ENCODE measurements at regions not wholly inside any gene's neighbourhood (a gene's known extent, or its start where the extent isn't known, plus 50 kb on each side); places are given as distances from the start of the nearest gene placed in this dataset.

DNA sequence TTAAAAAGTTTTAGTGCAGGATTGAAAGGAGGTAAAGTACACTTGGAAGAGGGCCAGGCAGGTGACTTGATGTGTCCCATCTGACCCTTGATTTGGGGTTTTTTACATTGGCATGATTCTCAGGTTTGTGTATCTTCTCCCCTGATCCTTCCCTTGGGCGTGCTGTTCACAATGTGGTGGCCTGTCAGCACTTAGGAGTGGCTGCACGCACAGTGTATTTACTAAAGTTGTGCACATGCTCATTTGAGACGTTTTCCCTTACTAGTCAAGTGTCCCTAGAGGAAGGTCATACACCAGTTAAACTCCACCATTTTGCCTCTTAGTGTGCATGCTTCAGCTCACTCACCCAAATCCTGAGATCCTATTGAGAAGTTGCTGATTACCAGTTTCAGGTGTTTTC lies 145.7 kb upstream of the PLEKHA5 start:
- no peak for DNase-seq (ENCODE audit: extremely low read depth, insufficient read length)
- H3K27me3 ChIP-seq (replicated peaks; ENCODE audit: control insufficient read depth, insufficient read depth, low read length): no peaks in the 10 kb centered on the region
- TF ChIP-seq, protein P1, sequence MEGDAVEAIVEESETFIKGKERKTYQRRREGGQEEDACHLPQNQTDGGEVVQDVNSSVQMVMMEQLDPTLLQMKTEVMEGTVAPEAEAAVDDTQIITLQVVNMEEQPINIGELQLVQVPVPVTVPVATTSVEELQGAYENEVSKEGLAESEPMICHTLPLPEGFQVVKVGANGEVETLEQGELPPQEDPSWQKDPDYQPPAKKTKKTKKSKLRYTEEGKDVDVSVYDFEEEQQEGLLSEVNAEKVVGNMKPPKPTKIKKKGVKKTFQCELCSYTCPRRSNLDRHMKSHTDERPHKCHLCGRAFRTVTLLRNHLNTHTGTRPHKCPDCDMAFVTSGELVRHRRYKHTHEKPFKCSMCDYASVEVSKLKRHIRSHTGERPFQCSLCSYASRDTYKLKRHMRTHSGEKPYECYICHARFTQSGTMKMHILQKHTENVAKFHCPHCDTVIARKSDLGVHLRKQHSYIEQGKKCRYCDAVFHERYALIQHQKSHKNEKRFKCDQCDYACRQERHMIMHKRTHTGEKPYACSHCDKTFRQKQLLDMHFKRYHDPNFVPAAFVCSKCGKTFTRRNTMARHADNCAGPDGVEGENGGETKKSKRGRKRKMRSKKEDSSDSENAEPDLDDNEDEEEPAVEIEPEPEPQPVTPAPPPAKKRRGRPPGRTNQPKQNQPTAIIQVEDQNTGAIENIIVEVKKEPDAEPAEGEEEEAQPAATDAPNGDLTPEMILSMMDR (IDR thresholded peaks at IDR 0.05; ENCODE audit: insufficient read depth, low read length, poor library complexity, severe bottlenecking): no peak
- H3K36me3 ChIP-seq (ENCODE audit: control insufficient read depth, insufficient read depth, low read length): no peaks in the 10 kb centered on the region
- no peak overlapping the region for H3K4me3 ChIP-seq (replicated peaks; ENCODE audit: low read depth, low read length)

DNA sequence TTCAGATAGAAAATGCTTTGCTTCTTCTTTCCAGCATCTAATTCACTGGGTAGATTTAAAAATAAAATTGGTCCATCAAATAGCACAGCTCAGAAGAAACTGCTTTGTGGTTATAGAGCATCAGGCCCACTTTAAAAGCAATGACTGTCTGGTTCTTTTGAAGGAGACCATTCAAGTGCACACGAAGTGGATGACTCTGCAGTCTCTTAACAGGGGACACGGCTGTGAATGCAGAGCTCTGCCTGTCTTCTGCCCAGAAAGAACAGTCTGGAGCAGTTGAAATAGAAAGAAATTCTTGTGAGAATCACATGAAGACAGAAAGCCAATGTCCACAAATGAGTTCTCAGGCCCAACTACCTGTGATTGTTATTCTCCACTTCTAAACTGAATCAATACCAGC lies 138.7 kb upstream of the PLEKHA5 start:
- Histone ChIP-seq H3K27me3 (replicated peaks; ENCODE audit: control insufficient read depth, insufficient read depth, low read length) (no peaks in the 10 kb centered on the region), H3K36me3 (ENCODE audit: control insufficient read depth, insufficient read depth, low read length) (no peaks in the 10 kb centered on the region), H3K4me3 (replicated peaks; ENCODE audit: low read depth, low read length) (no peak overlapping the region)
- DNase-seq (ENCODE audit: extremely low read depth, insufficient read length): no peak
- TF ChIP-seq, protein P1 (IDR thresholded peaks at IDR 0.05; ENCODE audit: insufficient read depth, low read length, poor library complexity, severe bottlenecking): no peak

DNA sequence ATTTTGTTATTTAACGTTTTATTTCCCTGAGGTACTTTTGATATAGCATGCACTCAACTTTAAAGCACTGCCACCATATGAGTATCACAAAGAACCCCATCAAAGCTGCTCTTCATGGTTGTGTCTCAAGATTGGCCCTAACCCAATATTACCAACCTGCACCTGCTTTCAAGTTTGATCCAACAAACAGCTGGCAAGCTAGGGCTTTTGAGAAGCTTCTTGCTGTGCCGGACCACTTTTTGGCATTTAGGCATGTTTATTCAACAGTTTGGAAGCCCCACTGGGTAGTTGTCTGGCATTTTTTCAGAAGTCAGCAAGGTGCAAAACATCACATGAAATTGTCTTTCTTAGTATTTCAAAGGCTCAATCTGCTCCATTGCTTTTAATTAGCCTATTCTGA lies 137.2 kb upstream of the PLEKHA5 start:
- no peak for DNase-seq (ENCODE audit: extremely low read depth, insufficient read length)
- no peaks in the 10 kb centered on the region for H3K36me3 ChIP-seq (ENCODE audit: control insufficient read depth, insufficient read depth, low read length)
- H3K4me3 ChIP-seq (replicated peaks; ENCODE audit: low read depth, low read length): no peak overlapping the region
- no peaks in the 10 kb centered on the region for H3K27me3 ChIP-seq (replicated peaks; ENCODE audit: control insufficient read depth, insufficient read depth, low read length)
- TF ChIP-seq, protein P1 (IDR thresholded peaks at IDR 0.05; ENCODE audit: insufficient read depth, low read length, poor library complexity, severe bottlenecking): no peak

DNA sequence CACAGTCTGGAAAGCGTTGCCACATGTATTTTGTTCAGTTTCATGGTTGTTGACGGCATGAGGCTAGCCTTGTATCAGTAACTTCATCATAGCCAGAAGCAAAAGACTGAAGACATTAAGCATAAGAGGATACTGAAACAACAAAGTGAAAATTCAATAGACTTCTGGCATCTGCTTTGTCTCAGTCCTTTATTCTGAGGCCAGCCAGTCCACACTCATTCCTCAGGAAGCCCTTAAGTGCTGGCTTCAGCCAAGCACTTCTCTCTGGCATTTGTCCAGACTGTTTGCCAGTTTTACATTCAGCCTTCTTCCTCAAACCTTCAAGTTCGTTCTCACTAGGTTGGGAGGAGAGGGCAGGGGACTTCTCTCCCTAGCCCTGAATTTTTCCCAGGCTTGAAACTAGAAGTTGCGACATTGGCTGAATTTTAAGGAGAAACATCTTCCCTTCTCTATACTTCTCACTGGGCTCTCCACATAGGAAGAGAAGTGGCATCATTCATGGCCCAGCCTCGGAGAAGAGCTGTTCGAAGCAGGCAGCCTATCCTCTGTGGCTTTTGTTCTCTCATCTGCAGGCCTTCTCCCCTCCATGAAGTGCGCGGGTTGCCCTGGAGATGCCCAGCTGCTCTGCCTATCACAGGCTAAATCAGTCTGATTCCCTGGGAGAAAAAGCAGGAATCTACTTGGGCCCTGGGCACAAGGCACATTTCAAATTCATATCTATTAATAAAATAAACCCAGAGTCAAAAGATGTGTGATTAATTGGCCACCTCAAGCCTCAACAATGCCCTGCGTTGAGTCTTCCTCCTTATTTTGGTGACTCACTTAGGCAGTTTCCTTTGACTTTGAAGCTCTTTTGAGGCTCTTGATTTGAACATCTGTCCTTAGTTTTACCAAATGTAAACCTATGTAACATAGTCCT lies 130.9 kb upstream of the PLEKHA5 start:
- no peaks in the 10 kb centered on the region for H3K36me3 ChIP-seq (ENCODE audit: control insufficient read depth, insufficient read depth, low read length)
- TF ChIP-seq, protein P1 (IDR thresholded peaks at IDR 0.05; ENCODE audit: insufficient read depth, low read length, poor library complexity, severe bottlenecking): no peak
- no peak for DNase-seq (ENCODE audit: extremely low read depth, insufficient read length)
- no peaks in the 10 kb centered on the region for H3K27me3 ChIP-seq (replicated peaks; ENCODE audit: control insufficient read depth, insufficient read depth, low read length)
- no peak overlapping the region for H3K4me3 ChIP-seq (replicated peaks; ENCODE audit: low read depth, low read length)

DNA sequence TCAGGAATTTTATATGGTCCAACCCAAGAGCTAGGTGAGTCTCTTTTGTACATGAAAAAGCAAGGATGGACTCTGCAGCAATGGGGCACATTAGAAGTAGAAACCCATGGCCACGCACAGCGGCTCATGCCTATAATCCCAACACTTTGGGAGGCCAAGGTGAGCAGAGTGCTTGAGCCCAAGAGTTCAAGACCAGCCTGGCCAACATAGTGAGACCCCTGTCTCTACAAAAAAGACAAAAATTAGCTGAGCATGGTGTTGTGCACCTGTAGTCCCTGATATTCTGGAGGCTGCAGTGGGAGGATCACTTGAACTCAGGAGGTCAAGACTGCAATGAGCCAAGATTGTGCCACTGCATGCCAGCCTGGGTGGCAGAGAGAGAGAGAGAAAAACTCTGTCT lies 128.7 kb upstream of the PLEKHA5 start:
- TF ChIP-seq, protein P1 (IDR thresholded peaks at IDR 0.05; ENCODE audit: insufficient read depth, low read length, poor library complexity, severe bottlenecking): no peak
- H3K36me3 ChIP-seq (ENCODE audit: control insufficient read depth, insufficient read depth, low read length): no peaks in the 10 kb centered on the region
- no peak overlapping the region for H3K4me3 ChIP-seq (replicated peaks; ENCODE audit: low read depth, low read length)
- H3K27me3 ChIP-seq (replicated peaks; ENCODE audit: control insufficient read depth, insufficient read depth, low read length): no peaks in the 10 kb centered on the region
- DNase-seq (ENCODE audit: extremely low read depth, insufficient read length): no peak
